SHP77 treated with DMSO at 0.1 percent for 48 hours (cell line): ENCODE measurements at regions not wholly inside any gene's neighbourhood (a gene's known extent, or its start where the extent isn't known, plus 50 kb on each side); places are given as distances from the start of the nearest gene placed in this dataset.

Experiments used
- DNase-seq: peaks from one replicate; lab custom pipeline; 2025; lab: John Stamatoyannopoulos, UW

GRCh38 chr12:30019366-30020140, 235.8 kb upstream of the TMTC1 start:
- no peak for DNase-seq

GRCh38 chr12:30016540-30017055, 232.9 kb upstream of the TMTC1 start:
- DNase-seq = no peak

GRCh38 chr12:30015631-30016337, 232.0 kb upstream of the TMTC1 start:
- no peak for DNase-seq

GRCh38 chr12:30014991-30015390, 231.2 kb upstream of the TMTC1 start:
- DNase-seq = no peak

- no peak for DNase-seq
Observed at GRCh38 chr12:30012816-30013450, 229.2 kb upstream of the TMTC1 start.

GRCh38 chr12:30010071-30011052, 226.6 kb upstream of the TMTC1 start:
- DNase-seq = no peak

- no peak for DNase-seq
Observed at GRCh38 chr12:30006021-30006420, 222.3 kb upstream of the TMTC1 start.

GRCh38 chr12:30003321-30003720, 219.6 kb upstream of the TMTC1 start:
- no peak for DNase-seq

- DNase-seq = no peak
Observed at GRCh38 chr12:30002677-30003076, 218.9 kb upstream of the TMTC1 start.

- no peak for DNase-seq
Observed at GRCh38 chr12:30000401-30000800, 216.7 kb upstream of the TMTC1 start.

GRCh38 chr12:29996993-29997392, 213.3 kb upstream of the TMTC1 start:
- no peak for DNase-seq

GRCh38 chr12:29992366-29992765, 208.6 kb upstream of the TMTC1 start:
- DNase-seq = no peak

- DNase-seq = no peak
Observed at GRCh38 chr12:29991924-29992323, 208.2 kb upstream of the TMTC1 start.

- no peak for DNase-seq
Observed at GRCh38 chr12:29990971-29991370, 207.2 kb upstream of the TMTC1 start.

GRCh38 chr12:29983851-29984250, 200.1 kb upstream of the TMTC1 start:
- no peak for DNase-seq

GRCh38 chr12:29980304-29980703, 196.6 kb upstream of the TMTC1 start:
- DNase-seq = no peak

GRCh38 chr12:29971446-29971845, 187.7 kb upstream of the TMTC1 start:
- no peak for DNase-seq

GRCh38 chr12:29970501-29970900, 186.8 kb upstream of the TMTC1 start:
- DNase-seq = no peak

- DNase-seq = no peak
Observed at GRCh38 chr12:29962276-29963035, 178.7 kb upstream of the TMTC1 start.

- DNase-seq = no peak
Observed at GRCh38 chr12:29961231-29961630, 177.5 kb upstream of the TMTC1 start.

GRCh38 chr12:29960122-29960521, 176.4 kb upstream of the TMTC1 start:
- DNase-seq = no peak
